NOMO-1 treated with dmso at 0.1 percent for 144 hours (cell line): ENCODE measurements at regions not wholly inside any gene's neighbourhood (a gene's known extent, or its start where the extent isn't known, plus 50 kb on each side); places are given as distances from the start of the nearest gene placed in this dataset.
"Not testable (repeated sequence)": the region's sequence is repeated elsewhere in the genome, so short reads cannot be mapped to it uniquely, and the experiment has no call there.

Experiments
- DNase-seq: peaks from one replicate; lab custom pipeline; 2025; ENCODE audit not compliant: unreplicated experiment; lab: John Stamatoyannopoulos, UW

GRCh38 chr11:33434294-33434693 lies 177.1 kb downstream of the HIPK3 start:
- no peak for DNase-seq

DNA sequence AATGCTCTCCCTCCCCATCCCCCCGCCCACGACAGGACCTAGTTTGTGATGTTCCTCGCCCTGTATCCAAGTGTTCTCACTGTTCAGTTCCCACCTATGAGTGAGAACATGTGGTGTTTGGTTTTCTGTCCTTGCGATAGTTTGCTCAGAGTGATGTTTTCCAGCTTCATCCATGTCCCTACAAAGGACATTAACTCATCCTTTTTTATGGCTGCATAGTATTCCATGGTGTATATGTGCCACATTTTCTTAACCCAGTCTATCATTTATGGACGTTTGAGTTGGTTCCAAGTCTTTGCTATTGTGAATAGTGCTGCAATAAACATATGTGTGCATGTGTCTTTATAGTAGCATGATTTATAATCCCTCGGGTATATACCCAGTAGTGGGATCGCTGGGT lies 171.3 kb downstream of the HIPK3 start:
- DNase-seq = not testable (repeated sequence)

DNA sequence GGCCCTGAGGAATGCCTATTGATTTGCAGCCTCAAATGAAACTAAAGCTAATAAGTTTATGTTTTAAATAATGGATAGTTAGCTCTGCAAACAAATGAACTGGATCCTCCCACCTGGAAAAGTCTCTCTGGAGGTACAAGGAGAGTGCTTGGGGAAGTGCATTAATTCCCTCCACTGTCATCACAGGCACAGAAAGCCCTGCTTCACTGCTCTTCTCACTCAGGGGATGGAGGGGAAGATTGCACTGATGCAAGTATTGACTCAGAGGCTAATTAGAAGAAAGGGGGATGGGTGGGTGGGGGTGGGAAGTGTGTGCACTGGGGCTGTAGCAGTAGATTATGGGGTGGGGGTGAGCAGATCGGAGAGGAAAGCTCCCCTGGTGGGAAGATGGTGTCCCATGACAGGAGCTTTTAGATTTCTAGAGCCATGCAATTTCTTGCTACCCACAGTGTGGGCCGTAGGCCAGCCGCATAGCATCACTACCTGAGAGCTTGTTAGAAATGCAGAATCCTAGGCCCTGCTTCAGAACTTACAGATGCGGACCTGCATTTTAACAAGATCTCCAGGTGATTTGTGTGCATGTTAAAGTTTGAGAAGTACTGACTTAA lies 163.9 kb downstream of the HIPK3 start:
- no peak for DNase-seq

DNA sequence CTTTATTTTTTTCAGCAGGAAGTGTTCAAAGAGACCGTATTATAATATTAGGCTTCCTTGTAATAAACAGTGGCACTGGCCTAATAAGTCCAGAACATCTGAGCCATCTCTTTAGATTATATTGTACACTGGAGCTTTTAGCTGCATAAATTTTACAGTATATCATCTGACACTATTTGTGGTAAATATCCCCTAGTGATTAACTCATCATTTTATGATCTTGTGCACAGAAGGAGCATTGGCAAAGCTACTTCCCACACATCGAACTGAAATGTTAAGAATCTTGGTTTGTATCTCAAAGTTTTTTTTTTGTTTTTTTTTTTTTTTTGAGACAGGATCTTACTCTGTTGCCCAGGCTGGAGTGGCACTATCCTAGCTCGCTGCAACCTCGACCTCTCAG lies 162.7 kb downstream of the HIPK3 start:
- no peak for DNase-seq

- no peak for DNase-seq
Measured at GRCh38 chr11:33417121-33417520, 159.9 kb downstream of the HIPK3 start.

DNA sequence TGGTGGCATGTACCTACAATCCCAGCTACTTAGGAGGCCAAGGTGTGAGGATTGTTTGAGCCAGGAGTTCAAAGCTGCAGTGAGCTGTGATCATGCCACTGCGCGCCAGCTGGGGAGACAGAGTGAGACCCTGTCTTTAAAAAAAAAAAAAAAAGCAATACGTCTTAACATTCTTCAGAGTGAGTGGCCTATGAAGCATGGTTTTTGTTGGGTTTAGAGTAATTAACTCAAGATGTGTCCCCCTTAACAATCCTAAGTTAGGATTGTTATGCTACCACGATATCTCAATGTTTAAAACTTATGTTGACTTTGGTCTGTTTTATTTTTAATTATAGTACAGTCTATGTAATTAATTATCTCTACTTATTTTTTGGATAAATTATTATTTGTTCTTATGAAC lies 156.1 kb downstream of the HIPK3 start:
- DNase-seq = no peak

DNA sequence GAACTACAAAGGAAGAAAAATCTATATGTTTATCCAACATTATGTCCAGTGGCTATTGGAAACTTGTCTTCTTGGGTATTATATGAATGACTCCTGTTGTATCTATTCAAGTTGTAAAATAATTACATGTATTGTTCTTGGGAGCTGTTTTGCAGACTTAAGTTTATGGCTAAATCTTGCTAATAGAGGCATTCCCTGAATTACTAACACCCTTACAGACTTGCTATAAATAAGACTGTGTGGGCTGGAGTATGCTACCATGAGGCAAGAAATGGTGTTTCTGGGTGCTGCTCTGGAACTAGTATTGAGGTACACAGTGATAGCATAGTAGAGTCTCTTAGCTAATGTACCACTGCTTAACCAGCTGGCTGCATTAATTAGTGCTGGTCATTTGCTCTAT lies 155.1 kb downstream of the HIPK3 start:
- DNase-seq = no peak

GRCh38 chr11:33411751-33412150 lies 154.6 kb downstream of the HIPK3 start:
- DNase-seq = no peak

GRCh38 chr11:33410086-33410765 lies 153.0 kb downstream of the HIPK3 start:
- DNase-seq = no peak
